HG03103 (cell line): ENCODE measurements at regions not wholly inside any gene's neighbourhood (a gene's known extent, or its start where the extent isn't known, plus 50 kb on each side); places are given as distances from the start of the nearest gene placed in this dataset.

ENCODE experiments used
- ATAC-seq: cut with Tn5 transposase; IDR thresholded peaks from one replicate; pipeline ENCODE4 v1.9.1; 2021; ENCODE audit warnings: low read depth; ENCODE audit not compliant: unreplicated experiment

DNA sequence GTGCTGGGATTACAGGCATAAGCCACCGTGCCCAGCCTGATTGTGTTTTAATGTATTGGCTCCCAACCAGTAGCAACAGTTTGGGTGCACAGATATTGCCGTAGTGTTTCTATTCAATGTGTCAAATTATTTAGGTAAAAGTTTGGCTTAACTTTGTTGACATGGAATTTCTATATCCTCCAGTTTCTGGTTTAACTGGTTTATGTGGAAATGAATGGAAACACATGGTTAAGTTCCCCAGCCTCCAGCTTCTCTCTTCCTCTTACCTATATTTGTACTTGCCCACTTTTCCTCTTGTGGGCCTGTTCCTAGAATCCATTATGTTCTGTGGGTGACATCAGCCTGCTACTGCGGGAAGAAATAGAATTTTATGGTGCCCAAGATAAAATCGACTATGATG, 53.9 kb upstream of the ESR1 start:
- ATAC-seq, result no peak

DNA sequence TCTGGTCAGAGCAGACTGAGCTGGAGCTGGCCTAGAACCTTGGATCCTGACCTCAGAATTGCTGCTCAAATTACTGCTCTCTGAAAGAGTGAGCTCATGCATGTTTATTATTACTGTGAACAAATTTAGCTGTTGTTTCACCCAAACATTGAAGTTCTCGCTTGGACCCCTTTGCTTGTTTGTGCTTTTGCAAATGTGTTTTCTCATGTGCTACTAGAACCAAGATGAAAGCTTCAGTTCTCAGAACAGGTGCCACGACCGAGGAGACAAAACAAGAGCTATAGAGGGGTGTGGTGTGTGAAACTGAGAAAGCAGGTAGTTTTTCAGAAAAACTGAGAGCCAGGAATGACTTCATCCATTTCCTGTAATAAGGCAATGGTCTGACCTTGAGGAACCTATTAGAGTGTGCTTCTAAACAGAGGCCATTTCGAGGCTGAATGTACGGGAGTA, 50.0 kb upstream of the ESR1 start:
- peak; percentile 95 for ATAC-seq
